SIG-M5 treated with dmso at 0.1 percent for 504 hours (cell line): ENCODE measurements at regions not wholly inside any gene's neighbourhood (a gene's known extent, or its start where the extent isn't known, plus 50 kb on each side); places are given as distances from the start of the nearest gene placed in this dataset.
A peak's percentile ranks its signal among the peaks of the same experiment; 100 is the strongest.

Source experiments
- DNase-seq: peaks from one replicate; lab custom pipeline; 2025; ENCODE audit not compliant: unreplicated experiment; lab: John Stamatoyannopoulos, UW

DNA sequence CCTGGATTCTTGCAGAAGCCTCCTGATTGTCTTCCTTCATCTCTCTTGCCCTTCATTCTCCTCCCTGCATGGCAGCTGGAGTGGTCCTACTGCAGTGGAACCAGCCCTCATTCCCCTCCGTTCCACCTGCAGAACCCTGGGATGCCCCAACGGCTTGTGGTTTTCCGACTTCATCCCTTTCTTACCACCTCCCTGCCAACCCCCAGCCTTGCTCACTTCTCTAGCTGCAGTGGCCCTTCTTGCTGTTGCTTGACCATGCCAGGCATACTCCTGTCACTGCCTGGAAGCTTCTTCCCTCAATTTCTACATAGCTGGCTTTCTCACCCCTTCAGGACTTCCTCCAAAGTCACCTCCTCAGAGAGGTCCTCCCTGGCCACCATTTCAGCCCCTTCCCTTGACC, 123.3 kb downstream of the BEGAIN start:
- no peak for DNase-seq

DNA sequence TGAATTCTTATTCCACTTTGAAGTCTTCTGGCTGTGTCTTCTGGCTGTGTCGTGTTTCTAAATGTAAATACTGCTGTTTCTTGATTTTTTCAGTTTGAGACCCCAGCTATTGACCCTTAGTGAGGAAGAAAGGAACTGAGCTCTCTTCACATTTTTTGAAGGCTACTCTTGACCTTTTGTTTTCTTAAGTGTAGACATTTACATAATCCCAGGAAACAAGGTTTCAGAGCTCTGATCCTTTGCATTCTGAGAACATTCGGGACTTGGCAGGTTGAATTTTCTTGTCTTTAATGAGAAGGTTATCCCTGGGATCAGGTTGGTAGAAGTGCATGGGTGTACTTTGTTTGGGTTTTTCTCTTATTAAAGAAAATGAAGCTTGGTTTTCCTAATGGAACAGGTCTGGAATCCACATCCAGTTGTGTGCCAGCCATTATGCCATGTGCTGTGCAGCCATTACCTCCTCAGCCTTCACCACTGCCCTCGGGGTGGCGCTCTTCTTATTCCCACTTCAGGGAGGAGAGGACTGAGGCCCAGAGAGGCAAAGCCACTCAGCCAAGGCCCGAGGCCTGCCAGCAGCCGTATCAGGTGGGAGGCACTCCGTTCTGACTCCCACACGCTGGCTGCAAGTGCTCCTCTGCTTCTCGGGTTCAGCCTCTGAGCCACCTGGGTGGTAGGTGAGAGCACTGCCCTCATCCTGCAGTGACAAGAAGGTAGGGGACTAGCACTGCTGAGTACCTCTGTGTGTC, 120.9 kb downstream of the BEGAIN start:
- no peak for DNase-seq

- no peak for DNase-seq
Observed at GRCh38 chr14:100467046-100467750, 120.0 kb downstream of the BEGAIN start.

- DNase-seq: no peak
Observed at GRCh38 chr14:100467939-100468338, 119.3 kb downstream of the BEGAIN start.

- DNase-seq: no peak
Observed at GRCh38 chr14:100468557-100468956, 118.7 kb downstream of the BEGAIN start.

DNA sequence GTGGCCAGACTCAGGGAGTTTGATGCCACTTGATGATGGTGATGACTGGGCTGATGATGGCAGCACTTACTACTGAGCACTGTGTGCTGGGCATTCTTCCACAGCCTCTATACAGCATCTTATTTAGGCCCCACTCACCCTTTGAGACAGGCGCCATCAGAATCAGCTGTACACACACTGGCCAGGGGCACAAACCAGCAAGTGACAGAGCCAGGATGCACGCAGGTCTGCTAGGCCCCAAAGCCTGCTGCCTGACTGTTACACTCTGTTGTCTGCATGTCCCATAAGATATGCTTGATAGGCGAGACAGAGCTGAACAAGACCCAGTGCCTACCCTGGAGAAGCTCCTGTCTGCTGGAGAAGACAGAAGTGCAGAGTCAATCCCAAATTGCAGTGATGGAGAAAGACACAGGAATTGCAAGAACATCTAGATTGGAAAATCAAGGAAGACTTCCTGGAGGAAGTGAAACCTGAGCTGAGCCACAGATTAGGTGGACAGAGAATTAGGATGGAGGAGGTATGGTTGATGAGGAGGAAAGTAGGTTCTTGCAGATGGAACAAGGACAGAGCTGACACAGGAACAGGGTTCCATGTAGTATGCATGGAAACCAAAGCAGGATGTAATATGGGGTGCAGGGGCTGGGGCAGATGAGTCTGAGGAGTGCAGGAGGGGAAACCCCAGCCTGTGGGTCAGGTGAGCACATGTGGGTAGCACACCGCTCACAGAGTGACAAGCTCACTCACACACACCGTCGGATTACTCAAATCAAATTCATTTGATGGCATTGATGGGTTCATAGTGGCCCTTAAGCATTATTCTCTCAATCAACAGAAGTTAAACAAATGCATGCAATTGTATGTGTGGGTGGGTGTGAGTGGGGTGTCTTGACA, 117.3 kb downstream of the BEGAIN start:
- DNase-seq: no peak

DNA sequence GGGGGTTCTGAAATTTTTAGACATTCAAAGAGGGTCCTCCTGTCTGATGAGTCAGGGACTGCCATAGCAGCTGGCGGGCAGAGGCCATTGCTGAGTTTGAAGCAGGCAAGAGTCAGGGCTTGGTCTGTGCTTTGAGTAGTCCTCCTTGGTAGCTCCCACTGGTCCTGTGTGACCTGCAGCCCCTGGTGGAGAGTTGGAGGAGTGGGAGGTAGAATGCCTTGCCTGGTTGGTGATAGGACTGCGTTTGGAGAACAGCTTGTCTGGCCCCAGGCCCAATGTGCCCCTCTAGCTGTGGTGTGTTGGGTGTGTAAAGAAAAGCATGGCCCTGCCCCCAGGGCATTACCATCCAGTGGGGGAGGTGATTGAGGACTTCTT, 116.7 kb downstream of the BEGAIN start:
- DNase-seq: no peak

DNA sequence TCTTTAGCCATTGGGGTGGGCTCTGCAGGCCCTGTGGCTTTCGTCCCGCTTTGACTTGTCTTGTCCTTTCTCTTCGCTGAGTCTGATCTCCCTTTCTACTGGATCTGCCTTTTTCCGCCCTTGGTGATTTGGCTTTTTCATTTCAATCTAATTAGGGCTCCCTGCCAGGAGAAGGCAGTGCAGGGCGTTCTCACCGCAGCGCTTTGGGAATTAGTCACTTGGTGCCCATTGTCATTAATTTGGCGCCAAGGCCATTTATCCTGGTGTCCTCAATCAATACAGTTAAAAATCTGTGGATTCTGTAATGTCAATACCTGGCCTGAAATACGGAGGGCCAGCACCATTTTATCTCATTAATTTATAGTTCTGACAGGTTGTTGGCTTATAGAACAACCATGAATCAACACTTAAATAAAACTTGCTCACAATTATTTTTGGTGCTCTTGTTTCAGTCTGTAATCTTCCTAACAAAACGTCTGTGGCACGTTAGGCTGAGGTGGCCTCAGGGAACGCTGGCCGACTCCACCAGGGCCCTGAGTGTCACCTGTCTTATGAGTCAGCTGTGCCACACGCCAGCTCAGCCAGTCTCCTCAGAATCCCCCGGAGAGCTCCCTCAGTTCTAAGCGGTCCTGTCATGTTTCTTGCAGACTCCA, 115.7 kb downstream of the BEGAIN start:
- peak; percentile 2 for DNase-seq

DNA sequence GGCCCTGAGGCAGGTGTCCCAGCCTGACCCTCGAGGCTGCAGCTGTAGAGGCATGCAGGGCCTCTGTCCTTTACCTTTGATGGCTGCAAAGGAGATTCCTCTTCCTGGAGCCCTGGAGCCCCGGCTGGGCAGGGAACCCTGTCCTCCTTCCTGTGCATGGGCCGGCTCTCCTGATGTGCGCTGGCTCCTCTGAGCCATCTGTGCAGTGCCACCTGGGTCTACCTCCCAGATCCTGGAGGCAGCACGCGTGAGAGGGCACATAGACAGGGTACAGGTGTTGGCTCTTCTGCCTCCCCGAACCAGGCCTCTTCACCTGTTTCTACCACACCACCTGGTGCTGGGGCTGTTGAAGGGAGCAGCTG, 115.1 kb downstream of the BEGAIN start:
- DNase-seq: no peak

- DNase-seq: no peak
Observed at GRCh38 chr14:100472491-100472890, 114.7 kb downstream of the BEGAIN start.

GRCh38 chr14:100473249-100473648, 114.0 kb downstream of the BEGAIN start:
- no peak for DNase-seq

GRCh38 chr14:100474196-100474595, 113.0 kb downstream of the BEGAIN start:
- no peak for DNase-seq

- no peak for DNase-seq
Observed at GRCh38 chr14:100475268-100475667, 111.9 kb downstream of the BEGAIN start.

DNA sequence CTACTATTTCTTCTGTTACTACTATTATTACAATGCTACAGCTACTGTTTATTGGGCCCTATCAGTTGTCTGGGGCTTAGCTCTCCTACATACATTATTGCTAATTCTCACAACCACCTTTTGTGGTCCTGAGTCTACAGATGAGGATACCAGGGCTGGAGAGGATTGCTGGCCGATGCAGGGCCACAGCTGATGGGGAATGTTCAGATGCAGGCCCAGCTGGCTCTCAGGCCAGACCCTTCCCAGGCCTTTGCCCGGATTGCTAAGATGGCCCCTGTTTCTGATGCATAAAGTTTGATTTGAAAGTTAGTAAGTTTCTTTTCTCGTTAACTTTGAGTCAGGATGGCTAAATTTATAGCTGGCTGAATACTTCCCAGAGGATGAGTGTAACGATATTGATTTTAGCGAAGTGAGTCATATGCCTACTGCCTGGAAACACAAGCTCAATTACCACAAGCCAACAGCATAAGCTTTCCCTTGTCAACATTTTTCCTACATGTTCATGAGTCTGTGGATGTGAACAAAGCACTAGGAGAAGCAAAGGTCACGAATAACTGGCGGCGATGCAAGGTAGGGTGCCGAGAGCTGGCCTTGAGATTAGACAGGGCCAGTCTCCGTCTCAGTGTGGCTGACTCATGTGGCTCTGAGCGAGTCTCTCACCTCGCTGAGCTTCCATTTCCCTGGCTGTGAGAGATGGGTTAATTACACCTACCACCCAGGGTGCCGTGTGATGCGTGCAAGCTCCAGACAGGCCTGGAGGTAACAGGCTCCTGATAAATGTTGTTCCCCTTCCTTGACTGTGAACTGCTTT, 111.0 kb downstream of the BEGAIN start:
- DNase-seq: no peak

DNA sequence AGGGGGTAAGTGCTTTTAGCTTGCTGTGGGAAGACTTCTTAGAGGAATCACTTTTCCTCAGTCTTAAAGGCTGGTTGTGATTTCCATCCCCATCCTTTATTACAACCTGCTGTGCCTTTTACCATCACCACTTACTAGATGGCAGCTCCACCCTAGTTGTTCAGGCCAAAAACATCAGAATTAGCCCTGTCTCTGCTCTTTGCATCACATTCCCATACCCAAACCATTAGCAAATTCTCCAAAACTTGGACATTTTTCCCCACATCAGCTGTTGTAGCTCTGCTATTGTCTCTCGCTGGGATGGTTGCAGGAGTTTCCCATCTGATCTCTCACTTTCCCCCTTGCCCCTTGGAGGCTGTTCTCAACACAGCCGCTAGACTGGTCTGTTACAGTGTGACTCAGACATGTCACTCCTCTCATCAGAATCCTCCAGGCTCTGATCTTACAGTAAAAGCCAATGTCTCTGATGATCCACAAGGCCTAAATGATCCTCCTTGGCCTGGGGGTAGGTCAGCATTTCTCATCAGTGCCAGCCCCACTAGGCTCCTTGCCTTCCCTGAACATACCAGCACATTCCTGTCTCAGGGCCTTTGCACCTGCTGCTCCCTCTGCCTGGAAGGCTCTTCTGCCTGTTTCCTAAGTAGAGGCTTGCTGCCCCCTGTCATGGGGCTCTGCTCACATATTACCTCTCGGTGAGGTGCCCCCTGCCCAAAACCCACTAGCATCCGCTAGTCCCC, 102.5 kb downstream of the BEGAIN start:
- DNase-seq: no peak

- no peak for DNase-seq
Observed at GRCh38 chr14:100486025-100486828, 101.0 kb downstream of the BEGAIN start.
